C4-2B (cell line): ENCODE measurements at regions not wholly inside any gene's neighbourhood (a gene's known extent, or its start where the extent isn't known, plus 50 kb on each side); places are given as distances from the start of the nearest gene placed in this dataset.
A peak's percentile ranks its signal among the peaks of the same experiment; 100 is the strongest.

Experiments used
- H3K27ac ChIP-seq: fragments of 450-650 bp; 2 replicates; pipeline ENCODE4 v1.5.1; 2017
- ZFX ChIP-seq: fragments of 450-650 bp; IDR thresholded peaks from 2 replicates; pipeline ENCODE4 v1.6.1; 2017
- TF ChIP-seq, protein P1 (sequence below): fragments of 450-650 bp; conservative IDR thresholded peaks from 2 replicates; pipeline ENCODE4 v1.5.1; 2017; ENCODE audit warnings: mild to moderate bottlenecking

DNA sequence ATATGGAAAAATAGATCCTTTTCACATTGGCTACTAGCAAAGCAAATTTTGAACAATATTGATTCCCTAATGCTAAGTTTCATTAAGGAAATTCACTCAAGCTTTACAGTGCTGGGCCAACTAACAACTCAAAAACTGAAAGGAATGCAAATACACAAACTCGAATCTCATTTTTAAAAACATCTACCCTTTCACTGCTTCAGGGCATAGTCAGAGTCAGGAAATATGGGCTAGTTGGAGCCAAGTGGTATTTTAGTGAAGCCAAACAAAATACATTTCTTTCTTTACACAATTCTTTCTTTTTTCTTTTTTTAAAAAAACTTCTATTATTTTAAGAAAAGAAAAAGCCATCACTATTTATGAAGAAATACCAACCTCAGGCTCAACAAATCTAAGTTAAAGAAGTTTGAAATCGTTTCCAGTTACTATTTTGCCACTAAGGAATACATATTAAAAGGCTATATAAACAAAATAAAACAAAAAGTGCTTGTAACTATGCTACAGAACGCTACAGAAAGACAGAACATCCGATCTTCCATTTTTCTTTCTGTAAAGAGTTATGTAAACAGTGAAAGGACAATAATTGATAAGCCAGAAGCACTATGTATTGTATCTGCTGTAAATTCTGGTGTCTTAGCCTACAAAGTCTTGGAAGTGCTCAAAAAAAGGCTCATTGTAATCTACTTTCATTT is 113.6 kb upstream of the STK17B start:
- TF ChIP-seq, protein P1, sequence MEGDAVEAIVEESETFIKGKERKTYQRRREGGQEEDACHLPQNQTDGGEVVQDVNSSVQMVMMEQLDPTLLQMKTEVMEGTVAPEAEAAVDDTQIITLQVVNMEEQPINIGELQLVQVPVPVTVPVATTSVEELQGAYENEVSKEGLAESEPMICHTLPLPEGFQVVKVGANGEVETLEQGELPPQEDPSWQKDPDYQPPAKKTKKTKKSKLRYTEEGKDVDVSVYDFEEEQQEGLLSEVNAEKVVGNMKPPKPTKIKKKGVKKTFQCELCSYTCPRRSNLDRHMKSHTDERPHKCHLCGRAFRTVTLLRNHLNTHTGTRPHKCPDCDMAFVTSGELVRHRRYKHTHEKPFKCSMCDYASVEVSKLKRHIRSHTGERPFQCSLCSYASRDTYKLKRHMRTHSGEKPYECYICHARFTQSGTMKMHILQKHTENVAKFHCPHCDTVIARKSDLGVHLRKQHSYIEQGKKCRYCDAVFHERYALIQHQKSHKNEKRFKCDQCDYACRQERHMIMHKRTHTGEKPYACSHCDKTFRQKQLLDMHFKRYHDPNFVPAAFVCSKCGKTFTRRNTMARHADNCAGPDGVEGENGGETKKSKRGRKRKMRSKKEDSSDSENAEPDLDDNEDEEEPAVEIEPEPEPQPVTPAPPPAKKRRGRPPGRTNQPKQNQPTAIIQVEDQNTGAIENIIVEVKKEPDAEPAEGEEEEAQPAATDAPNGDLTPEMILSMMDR, result no peak
- TF ChIP-seq ZFX, result no peak
- no peak overlapping the region for H3K27ac ChIP-seq

- no peak overlapping the region for H3K27ac ChIP-seq
- TF ChIP-seq, protein P1, result no peak
These were observed 115.4 kb upstream of the STK17B start for GRCh38 chr2:196286821-196287220.

- no peak for TF ChIP-seq ZFX
- TF ChIP-seq, protein P1, result no peak
- no peak overlapping the region for H3K27ac ChIP-seq
These were observed 116.1 kb upstream of the STK17B start for GRCh38 chr2:196287523-196287922.

DNA sequence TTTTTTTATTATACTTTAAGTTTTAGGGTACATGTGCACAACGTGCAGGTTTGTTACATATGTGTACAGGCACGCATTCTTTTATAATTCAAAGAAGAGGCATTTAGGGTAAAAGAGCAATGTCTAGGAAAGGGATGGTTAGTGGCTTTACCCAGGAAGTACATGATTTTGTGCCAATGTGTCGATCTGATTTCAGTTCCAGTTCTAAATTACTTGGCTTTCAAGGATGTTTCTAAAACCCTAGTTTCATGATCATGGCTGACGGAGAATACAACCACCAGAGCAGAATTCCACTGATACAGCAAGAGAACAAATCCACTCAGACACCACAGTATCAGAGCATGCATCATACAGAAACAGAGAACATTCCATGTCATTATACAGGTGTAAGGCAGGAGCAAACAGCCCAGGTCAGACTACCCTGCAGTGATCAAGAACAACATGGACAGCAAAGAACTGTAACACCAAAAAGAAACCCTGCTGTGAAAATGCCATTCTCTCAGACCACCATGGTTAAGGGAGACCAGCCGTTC is 116.7 kb upstream of the STK17B start:
- no peak overlapping the region for H3K27ac ChIP-seq
- TF ChIP-seq ZFX, result no peak
- TF ChIP-seq, protein P1, result no peak

DNA sequence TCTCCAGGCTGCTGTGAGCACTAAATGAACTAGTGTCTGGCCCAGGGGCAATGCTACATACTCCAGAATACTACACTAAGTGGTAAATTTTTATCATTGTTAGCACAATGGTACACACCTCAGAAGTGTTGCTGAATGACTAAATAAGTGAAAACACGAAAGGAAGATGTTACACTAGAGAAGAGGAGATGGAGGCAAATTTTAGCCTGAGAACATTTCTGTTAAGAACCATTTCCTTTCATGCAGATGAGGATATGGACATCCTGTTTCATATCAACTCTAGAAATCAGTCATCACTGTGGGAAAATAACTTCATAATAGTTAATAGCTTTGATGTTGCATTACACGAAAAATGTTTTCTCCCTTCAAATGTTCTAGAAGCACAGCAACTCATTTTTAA is 117.6 kb upstream of the STK17B start:
- TF ChIP-seq ZFX, result no peak
- no peak overlapping the region for H3K27ac ChIP-seq

DNA sequence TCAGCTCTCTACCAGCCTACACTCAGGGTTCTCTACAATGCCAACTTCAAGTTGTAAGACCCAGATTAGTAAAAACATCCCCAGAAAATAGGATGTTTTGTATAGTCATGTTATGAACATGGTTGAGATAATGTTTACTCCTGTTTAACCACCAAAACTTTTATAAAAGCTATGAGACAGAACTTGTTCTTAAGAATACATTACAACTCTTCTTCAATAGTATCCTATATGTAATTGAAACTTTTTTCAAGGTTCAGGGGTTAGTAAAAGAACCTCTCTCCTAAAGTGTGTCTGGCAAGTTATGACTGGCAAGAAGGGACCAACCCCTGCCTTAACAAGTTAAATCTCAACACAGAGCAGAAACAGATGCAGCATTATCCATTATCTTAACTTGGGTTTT is 118.8 kb upstream of the STK17B start:
- H3K27ac ChIP-seq, result no peak overlapping the region
- no peak for TF ChIP-seq ZFX
- TF ChIP-seq, protein P1, result no peak

DNA sequence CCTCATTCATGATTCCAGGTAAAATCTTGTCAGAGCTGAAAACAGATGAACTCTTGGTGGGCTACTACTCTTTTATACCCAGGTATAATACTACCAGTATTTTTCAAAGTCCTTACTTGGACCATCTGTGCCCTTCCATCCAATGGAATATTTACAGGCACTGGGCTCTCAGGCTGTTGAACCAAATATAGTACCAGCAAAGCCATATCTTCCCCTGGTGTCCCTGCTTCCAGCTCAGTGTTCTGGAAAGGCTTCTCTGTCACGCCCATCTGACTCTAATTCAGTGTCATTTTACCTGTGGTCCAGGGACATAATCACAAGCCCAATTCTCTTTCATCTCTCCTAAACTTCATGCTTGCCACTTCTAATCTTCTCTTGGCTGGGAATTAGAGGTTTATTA is 119.2 kb upstream of the STK17B start:
- H3K27ac ChIP-seq, result no peak overlapping the region
- TF ChIP-seq, protein P1, result no peak
- TF ChIP-seq ZFX, result no peak

- TF ChIP-seq, protein P1, result no peak
- no peak for TF ChIP-seq ZFX
- H3K27ac ChIP-seq, result peak overlapping the region; percentile 61; the same call in 1 of the 2 replicates
These were observed 120.0 kb upstream of the STK17B start for GRCh38 chr2:196291426-196291825.
